Inflammatory macrophage treated with lipopolysaccharide for 4 hours (primary cell): ENCODE measurements at regions not wholly inside any gene's neighbourhood (a gene's known extent, or its start where the extent isn't known, plus 50 kb on each side); places are given as distances from the start of the nearest gene placed in this dataset.

Source experiments
- DNase-seq: peaks from one replicate; pipeline ENCODE4 v3.0.0-alpha.2; 2020

GRCh38 chr5:121755266-121755665, 96.4 kb upstream of the FTMT start:
- DNase-seq = no peak

- DNase-seq = no peak
These were observed 93.9 kb upstream of the FTMT start for GRCh38 chr5:121757753-121758152.

GRCh38 chr5:121758615-121759014, 93.1 kb upstream of the FTMT start:
- no peak for DNase-seq

GRCh38 chr5:121762426-121762825, 89.3 kb upstream of the FTMT start:
- DNase-seq = no peak

GRCh38 chr5:121763665-121764064, 88.0 kb upstream of the FTMT start:
- no peak for DNase-seq

GRCh38 chr5:121780406-121780805, 71.3 kb upstream of the FTMT start:
- no peak for DNase-seq

- DNase-seq = no peak
These were observed 68.0 kb upstream of the FTMT start for GRCh38 chr5:121783700-121784099.

- no peak for DNase-seq
These were observed 57.9 kb upstream of the FTMT start for GRCh38 chr5:121793791-121794190.

- no peak for DNase-seq
These were observed 56.2 kb upstream of the FTMT start for GRCh38 chr5:121795511-121795910.

- no peak for DNase-seq
These were observed 53.8 kb upstream of the FTMT start for GRCh38 chr5:121797681-121798518.
